H4 (cell line): ENCODE measurements at regions not wholly inside any gene's neighbourhood (a gene's known extent, or its start where the extent isn't known, plus 50 kb on each side); places are given as distances from the start of the nearest gene placed in this dataset.

ENCODE experiments used
- DNase-seq: peaks from one replicate; pipeline ENCODE4 v3.0.0-alpha.2; 2015; ENCODE audit warnings: low spot score

GRCh38 chr20:1790386-1790785, 104.8 kb upstream of the SIRPA start:
- DNase-seq = no peak

- DNase-seq = no peak
These were observed 107.2 kb upstream of the SIRPA start for GRCh38 chr20:1788044-1788443.

- DNase-seq = no peak
These were observed 108.7 kb upstream of the SIRPA start for GRCh38 chr20:1786486-1786885.

GRCh38 chr20:1784586-1784985, 110.6 kb upstream of the SIRPA start:
- no peak for DNase-seq

GRCh38 chr20:1783245-1783644, 112.0 kb upstream of the SIRPA start:
- DNase-seq = no peak

GRCh38 chr20:1782181-1782580, 113.0 kb upstream of the SIRPA start:
- no peak for DNase-seq

GRCh38 chr20:1779567-1779966, 115.6 kb upstream of the SIRPA start:
- DNase-seq = no peak

- DNase-seq = no peak
These were observed 116.9 kb upstream of the SIRPA start for GRCh38 chr20:1778338-1778737.

- DNase-seq = no peak
These were observed 117.8 kb upstream of the SIRPA start for GRCh38 chr20:1777476-1777820.

- DNase-seq = peak; percentile 66
These were observed 118.3 kb upstream of the SIRPA start for GRCh38 chr20:1776681-1777475.

- no peak for DNase-seq
These were observed 117.5 kb upstream of the SIRPG start for GRCh38 chr20:1775117-1775516.

- DNase-seq = no peak
These were observed 116.9 kb upstream of the SIRPG start for GRCh38 chr20:1774479-1774878.

- DNase-seq = no peak
These were observed 116.2 kb upstream of the SIRPG start for GRCh38 chr20:1773816-1774215.

GRCh38 chr20:1769491-1769890, 111.9 kb upstream of the SIRPG start:
- no peak for DNase-seq

GRCh38 chr20:1766731-1767130, 109.2 kb upstream of the SIRPG start:
- no peak for DNase-seq

- peak; percentile 67 for DNase-seq
These were observed 106.8 kb upstream of the SIRPG start for GRCh38 chr20:1764136-1765033.

- no peak for DNase-seq
These were observed 104.0 kb upstream of the SIRPG start for GRCh38 chr20:1761598-1761997.

- no peak for DNase-seq
These were observed 103.5 kb upstream of the SIRPG start for GRCh38 chr20:1761116-1761515.

GRCh38 chr20:1758765-1759164, 101.2 kb upstream of the SIRPG start:
- DNase-seq = no peak

- no peak for DNase-seq
These were observed 100.3 kb upstream of the SIRPG start for GRCh38 chr20:1757606-1758512.

GRCh38 chr20:1757072-1757471, 99.5 kb upstream of the SIRPG start:
- no peak for DNase-seq

- DNase-seq = no peak
These were observed 97.2 kb upstream of the SIRPG start for GRCh38 chr20:1754749-1755148.
